ENCODE measurements at regions not wholly inside any gene's neighbourhood (a gene's known extent, or its start where the extent isn't known, plus 50 kb on each side); places are given as distances from the start of the nearest gene placed in this dataset.

DNA sequence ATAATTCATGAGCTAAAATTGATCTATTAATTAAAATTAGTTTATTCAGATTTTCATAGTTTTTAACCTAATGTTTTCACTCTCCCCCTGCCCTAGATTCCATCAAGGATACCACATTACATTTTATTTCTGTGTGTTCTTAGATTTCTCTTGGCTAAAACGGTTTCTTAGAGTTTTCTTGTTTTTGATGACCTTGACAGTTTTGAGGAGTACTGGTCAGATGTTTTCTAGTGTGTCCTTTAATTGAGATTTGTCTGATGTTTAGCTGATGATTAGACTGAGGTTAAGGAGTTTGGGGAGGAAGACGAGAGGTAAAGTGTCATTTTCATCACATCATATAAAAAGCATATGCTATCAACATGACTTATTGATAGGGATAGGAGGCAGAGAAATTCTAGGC lies 475.9 kb downstream of the SQOR start:
- BruUV-seq (replicated peaks): no TSS peak
- Histone ChIP-seq H3K4me3 (ENCODE audit: low read depth, low read length, poor library complexity, severe bottlenecking) (no peak overlapping the region), H4K20me1 (ENCODE audit: insufficient read depth, low read length) (no peaks in the 10 kb centered on the region), H3K27ac (ENCODE audit: low read depth, low read length, poor library complexity, severe bottlenecking) (no peak overlapping the region), H3K36me3 (ENCODE audit: insufficient read depth, low read length) (no peaks in the 10 kb centered on the region), H2AFZ (ENCODE audit: low read length) (no peak overlapping the region), H3K4me1 (ENCODE audit: insufficient read depth, low read length, poor library complexity, severe bottlenecking) (no peaks in the 10 kb centered on the region), H3K79me2 (ENCODE audit: insufficient read depth, low read depth, low read length) (no peaks in the 10 kb centered on the region), H3K9me2 (ENCODE audit: insufficient read depth, low read length) (no peaks in the 10 kb centered on the region), H3K9me3 (ENCODE audit: low read length) (no peaks in the 10 kb centered on the region), H3K4me2 (ENCODE audit: low read length) (no peak overlapping the region)
- POLR2A ChIA-PET: interaction anchor here (0.7 kb wide), 1 partner anchor 395 kb away, joined by 3 read pairs; no protein-coding TSS in a partner anchor
- DNase-seq (ENCODE audit: low spot score): no peak
- TF ChIP-seq CTCF (conservative IDR thresholded peaks at IDR 0.05; ENCODE audit: low read length): no peak
- intact Hi-C loops (cut with micrococcal nuclease; ENCODE audit: unreplicated experiment): no loop called here
- CTCF ChIA-PET (ENCODE audit: unreplicated experiment): no interaction called here

GRCh38 chr15:46111730-46112129 lies 476.9 kb downstream of the SQOR start:
- Histone ChIP-seq H3K27ac (ENCODE audit: low read depth, low read length, poor library complexity, severe bottlenecking) (no peak overlapping the region), H3K4me2 (ENCODE audit: low read length) (no peak overlapping the region), H4K20me1 (ENCODE audit: insufficient read depth, low read length) (no peaks in the 10 kb centered on the region), H3K4me3 (ENCODE audit: low read depth, low read length, poor library complexity, severe bottlenecking) (no peak overlapping the region), H3K36me3 (ENCODE audit: insufficient read depth, low read length) (no peaks in the 10 kb centered on the region), H3K79me2 (ENCODE audit: insufficient read depth, low read depth, low read length) (no peaks in the 10 kb centered on the region), H2AFZ (ENCODE audit: low read length) (no peak overlapping the region), H3K9me2 (ENCODE audit: insufficient read depth, low read length) (no peaks in the 10 kb centered on the region), H3K9me3 (ENCODE audit: low read length) (no peaks in the 10 kb centered on the region), H3K4me1 (ENCODE audit: insufficient read depth, low read length, poor library complexity, severe bottlenecking) (no peaks in the 10 kb centered on the region)
- DNase-seq (ENCODE audit: low spot score): no peak
- no peak for TF ChIP-seq EZH2phosphoT487 (IDR thresholded peaks at IDR 0.05; ENCODE audit: borderline replicate concordance, low read depth, low read length)
- TF ChIP-seq CTCF (conservative IDR thresholded peaks at IDR 0.05; ENCODE audit: low read length): no peak
- BruUV-seq (replicated peaks): no TSS peak
- POLR2A ChIA-PET: interaction anchor here (0.7 kb wide), 1 partner anchor 396 kb away, joined by 3 read pairs; no protein-coding TSS in a partner anchor
- CTCF ChIA-PET (ENCODE audit: unreplicated experiment): no interaction called here
- intact Hi-C loops (cut with micrococcal nuclease; ENCODE audit: unreplicated experiment): no loop called here

GRCh38 chr15:46117071-46117470 lies 482.2 kb downstream of the SQOR start:
- H3K9me3 ChIP-seq (ENCODE audit: low read length): no peaks in the 10 kb centered on the region
- H3K27ac ChIP-seq (ENCODE audit: low read depth, low read length, poor library complexity, severe bottlenecking): no peak overlapping the region
- H2AFZ ChIP-seq (ENCODE audit: low read length): no peak overlapping the region
- no peaks in the 10 kb centered on the region for H3K9me2 ChIP-seq (ENCODE audit: insufficient read depth, low read length)
- intact Hi-C loops (cut with micrococcal nuclease; ENCODE audit: unreplicated experiment): no loop called here
- H4K20me1 ChIP-seq (ENCODE audit: insufficient read depth, low read length): no peaks in the 10 kb centered on the region
- H3K79me2 ChIP-seq (ENCODE audit: insufficient read depth, low read depth, low read length): no peaks in the 10 kb centered on the region
- H3K4me2 ChIP-seq (ENCODE audit: low read length): no peak overlapping the region
- peaks cover 9% of the 10 kb centered on the region for H3K4me1 ChIP-seq (ENCODE audit: insufficient read depth, low read length, poor library complexity, severe bottlenecking)
- ChIA-PET POLR2A (no interaction called here), CTCF (ENCODE audit: unreplicated experiment) (no interaction called here)
- no peak for DNase-seq (ENCODE audit: low spot score)
- H3K36me3 ChIP-seq (ENCODE audit: insufficient read depth, low read length): no peaks in the 10 kb centered on the region
- TF ChIP-seq CTCF (conservative IDR thresholded peaks at IDR 0.05; ENCODE audit: low read length): no peak
- no peak for TF ChIP-seq EZH2phosphoT487 (IDR thresholded peaks at IDR 0.05; ENCODE audit: borderline replicate concordance, low read depth, low read length)
- no TSS peak for BruUV-seq (replicated peaks)
- no peak overlapping the region for H3K4me3 ChIP-seq (ENCODE audit: low read depth, low read length, poor library complexity, severe bottlenecking)

Measured in OCI-LY7 (cell line).